Coronary artery (tissue), 2 donors: ENCODE measurements at regions not wholly inside any gene's neighbourhood (a gene's known extent, or its start where the extent isn't known, plus 50 kb on each side); places are given as distances from the start of the nearest gene placed in this dataset.

ENCODE experiments used
- DNase-seq: peaks from one replicate; pipeline ENCODE4 v3.0.0-alpha.2; 2017; ENCODE audit warnings: low spot score
- H3K27ac ChIP-seq, 2 donors: fragments of 200-600 bp; sonication (generic); one replicate each; pipeline ENCODE4 v1.5.1; 2016 to 2019
- H3K4me3 ChIP-seq: fragments of 200-600 bp; sonication (generic); 2 replicates; pipeline ENCODE4 v1.5.1; 2016; ENCODE audit warnings: mild to moderate bottlenecking, moderate library complexity
- CTCF ChIP-seq: fragments of 200-600 bp; sonication (generic); IDR thresholded peaks from one replicate; pipeline ENCODE4 v1.5.1; 2019; ENCODE audit warnings: antibody characterized with exemption

GRCh38 chr13:107968470-107968869 is 246.9 kb downstream of the LIG4 start:
- no peak for DNase-seq
- no peak overlapping the region for H3K27ac ChIP-seq

DNA sequence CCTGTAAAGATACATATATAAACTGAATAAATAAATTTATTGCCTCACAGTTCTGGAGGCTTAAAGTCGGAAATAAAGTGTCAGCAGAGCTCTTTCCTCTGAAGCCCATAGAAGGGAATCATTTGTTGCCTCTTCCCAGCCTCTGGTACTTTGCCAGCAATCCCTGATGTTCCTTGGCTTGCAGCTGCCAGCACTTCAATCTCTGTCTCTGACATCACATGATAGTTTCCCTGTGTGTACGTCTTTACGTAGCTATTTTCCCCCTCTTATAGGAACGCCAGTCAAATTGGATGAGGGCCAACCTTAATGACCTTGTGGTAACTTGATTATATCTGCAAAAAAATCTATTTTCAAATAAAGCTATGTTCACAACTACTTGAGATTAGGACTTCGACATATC is 250.9 kb downstream of the LIG4 start:
- no peak for DNase-seq
- H3K27ac ChIP-seq = no peak overlapping the region
- TF ChIP-seq CTCF = no peak
- no peak overlapping the region for H3K4me3 ChIP-seq

More at GRCh38 chr13:107968470-107968869, 246.9 kb downstream of the LIG4 start:
- no peak for TF ChIP-seq CTCF
- no peak overlapping the region for H3K4me3 ChIP-seq

DNA sequence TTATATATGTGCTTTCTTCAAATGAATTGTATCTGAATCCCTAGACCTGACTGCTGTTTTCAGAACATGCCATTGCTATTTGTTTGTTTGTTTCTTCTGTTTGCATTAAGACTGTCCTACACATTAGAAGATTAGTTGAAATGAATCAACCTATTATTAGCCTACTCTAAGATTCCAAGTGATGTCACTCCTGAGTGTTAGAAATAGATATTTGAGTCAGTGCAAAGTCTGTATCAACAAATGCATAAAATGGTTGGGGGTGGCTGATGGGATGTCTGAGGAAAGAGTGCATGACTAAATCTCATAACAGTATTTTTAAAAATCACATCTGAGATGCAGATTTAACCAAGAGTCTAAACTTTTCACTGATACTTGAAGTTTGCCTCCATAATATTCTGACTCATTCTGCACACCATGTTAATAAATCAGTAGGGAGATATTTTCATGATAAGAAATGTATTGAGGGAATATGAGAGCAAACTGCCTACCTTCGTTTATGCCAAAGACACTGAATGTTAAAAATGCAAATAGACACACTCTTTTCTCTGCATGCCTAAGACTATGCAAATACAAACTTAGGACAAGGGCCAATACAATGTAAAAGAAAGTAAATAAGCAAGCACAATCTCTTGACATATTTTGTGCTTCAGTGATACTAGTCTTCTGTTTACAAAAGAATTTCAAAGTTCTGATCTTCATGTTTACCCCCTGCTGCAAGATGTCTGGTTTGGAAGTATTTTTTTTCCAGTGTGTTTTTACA is 253.3 kb downstream of the LIG4 start:
- no peak overlapping the region for H3K27ac ChIP-seq

GRCh38 chr13:107960301-107960700 is 255.0 kb downstream of the LIG4 start:
- no peak for DNase-seq
- Histone ChIP-seq H3K27ac (no peak overlapping the region), H3K4me3 (no peak overlapping the region)
- no peak for TF ChIP-seq CTCF

More for the DNA sequence above, 253.3 kb downstream of the LIG4 start:
- no peak overlapping the region for H3K4me3 ChIP-seq
- no peak for TF ChIP-seq CTCF
- DNase-seq = no peak

DNA sequence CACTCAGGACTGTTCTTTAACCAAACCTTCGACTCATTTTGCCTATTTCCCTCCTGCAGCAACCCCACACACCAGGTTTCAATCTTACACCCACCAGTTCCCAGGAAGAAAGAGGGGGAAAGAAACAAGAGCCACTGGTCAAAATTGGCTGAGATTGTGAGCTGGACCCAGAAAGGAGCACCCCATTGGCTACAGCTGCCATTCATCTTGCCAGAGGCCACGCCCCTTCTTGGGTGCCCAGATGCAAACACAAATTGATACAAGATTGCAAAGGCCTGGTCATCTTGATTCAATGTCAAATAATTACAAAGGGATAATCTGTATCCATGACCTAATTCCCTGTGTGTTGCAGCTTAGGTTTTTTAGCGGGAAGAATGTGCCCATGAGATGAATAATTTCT is 258.4 kb downstream of the LIG4 start:
- TF ChIP-seq CTCF = no peak
- DNase-seq = no peak
- no peak overlapping the region for H3K27ac ChIP-seq
- H3K4me3 ChIP-seq = no peak overlapping the region

DNA sequence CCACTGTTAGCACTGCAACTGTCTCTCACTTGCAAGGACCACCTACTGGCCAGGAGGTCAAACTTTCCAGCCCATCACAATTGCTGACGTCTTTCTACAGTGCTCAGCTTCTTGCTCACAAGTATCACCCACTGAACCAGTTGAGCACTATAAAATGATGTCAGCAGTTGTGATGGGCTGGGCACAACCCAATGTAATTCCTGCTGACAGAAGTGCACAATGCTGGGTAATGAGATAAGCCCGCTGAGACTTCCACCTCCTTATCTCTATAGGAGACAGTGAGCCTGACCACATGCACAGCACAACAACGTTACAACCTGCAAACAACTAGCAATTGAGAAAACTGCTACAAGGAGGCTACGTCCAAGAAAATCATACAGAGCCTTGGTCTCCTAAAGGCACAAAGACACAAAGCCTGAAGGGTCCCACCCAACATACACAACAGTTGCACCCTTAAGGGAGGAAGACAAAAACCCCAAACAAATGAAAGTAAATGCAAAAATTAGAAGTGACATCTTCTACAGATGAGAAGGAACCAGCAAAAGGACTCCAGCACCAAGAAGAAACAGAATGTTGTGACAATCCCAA is 273.2 kb downstream of the LIG4 start:
- no peak overlapping the region for H3K4me3 ChIP-seq
- no peak for DNase-seq
- no peak for TF ChIP-seq CTCF
- H3K27ac ChIP-seq = no peak overlapping the region
